ENCODE measurements at regions not wholly inside any gene's neighbourhood (a gene's known extent, or its start where the extent isn't known, plus 50 kb on each side); places are given as distances from the start of the nearest gene placed in this dataset.

DNA sequence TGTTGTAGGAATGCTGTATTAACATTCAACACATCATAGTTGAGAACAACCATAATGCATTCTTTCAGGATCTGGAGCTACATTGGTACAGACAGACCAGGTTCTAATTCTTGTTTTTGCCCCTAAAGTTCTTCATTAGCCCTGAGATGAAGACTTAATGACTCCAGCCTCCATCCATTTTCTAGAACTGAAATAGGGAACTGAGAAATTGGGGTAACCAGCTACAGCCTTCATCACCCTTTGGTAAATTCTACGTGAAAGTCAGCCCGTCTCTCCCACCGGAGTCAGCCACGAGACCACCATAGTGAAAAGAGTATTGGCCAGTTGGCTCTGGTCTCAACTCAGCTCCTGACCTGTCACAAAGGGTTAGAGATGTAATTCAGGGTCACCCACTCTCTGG, 164.0 kb downstream of the NUAK1 start:
- no peak overlapping the region for H3K4me3 ChIP-seq (ENCODE audit: low read length)
- TF ChIP-seq, protein P1, sequence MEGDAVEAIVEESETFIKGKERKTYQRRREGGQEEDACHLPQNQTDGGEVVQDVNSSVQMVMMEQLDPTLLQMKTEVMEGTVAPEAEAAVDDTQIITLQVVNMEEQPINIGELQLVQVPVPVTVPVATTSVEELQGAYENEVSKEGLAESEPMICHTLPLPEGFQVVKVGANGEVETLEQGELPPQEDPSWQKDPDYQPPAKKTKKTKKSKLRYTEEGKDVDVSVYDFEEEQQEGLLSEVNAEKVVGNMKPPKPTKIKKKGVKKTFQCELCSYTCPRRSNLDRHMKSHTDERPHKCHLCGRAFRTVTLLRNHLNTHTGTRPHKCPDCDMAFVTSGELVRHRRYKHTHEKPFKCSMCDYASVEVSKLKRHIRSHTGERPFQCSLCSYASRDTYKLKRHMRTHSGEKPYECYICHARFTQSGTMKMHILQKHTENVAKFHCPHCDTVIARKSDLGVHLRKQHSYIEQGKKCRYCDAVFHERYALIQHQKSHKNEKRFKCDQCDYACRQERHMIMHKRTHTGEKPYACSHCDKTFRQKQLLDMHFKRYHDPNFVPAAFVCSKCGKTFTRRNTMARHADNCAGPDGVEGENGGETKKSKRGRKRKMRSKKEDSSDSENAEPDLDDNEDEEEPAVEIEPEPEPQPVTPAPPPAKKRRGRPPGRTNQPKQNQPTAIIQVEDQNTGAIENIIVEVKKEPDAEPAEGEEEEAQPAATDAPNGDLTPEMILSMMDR (conservative IDR thresholded peaks at IDR 0.05; ENCODE audit: low read length), result no peak
- no peak for DNase-seq (ENCODE audit: low read depth)

DNA sequence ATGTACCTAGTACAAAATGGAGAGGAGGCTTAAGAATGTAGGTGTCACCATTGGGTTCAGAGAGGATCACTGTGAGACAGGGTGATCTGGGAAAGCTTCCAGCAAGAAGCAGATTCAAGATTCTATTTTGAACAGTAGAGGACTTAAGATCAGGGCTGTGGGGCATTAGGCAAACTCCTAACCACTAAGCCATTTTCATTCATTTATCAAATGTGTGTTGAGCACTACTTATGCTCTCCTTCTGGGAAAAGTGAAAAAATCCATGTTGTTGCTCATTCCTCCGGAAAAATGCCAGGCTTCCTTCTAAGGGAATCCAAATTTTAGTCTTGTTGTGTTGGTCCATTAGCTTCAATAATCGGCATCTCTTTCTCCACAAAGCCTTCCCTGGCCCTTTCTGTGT, 163.4 kb downstream of the NUAK1 start:
- H3K4me3 ChIP-seq (ENCODE audit: low read length), result no peak overlapping the region
- TF ChIP-seq, protein P1 (conservative IDR thresholded peaks at IDR 0.05; ENCODE audit: low read length), result no peak
- no peak for DNase-seq (ENCODE audit: low read depth)

DNA sequence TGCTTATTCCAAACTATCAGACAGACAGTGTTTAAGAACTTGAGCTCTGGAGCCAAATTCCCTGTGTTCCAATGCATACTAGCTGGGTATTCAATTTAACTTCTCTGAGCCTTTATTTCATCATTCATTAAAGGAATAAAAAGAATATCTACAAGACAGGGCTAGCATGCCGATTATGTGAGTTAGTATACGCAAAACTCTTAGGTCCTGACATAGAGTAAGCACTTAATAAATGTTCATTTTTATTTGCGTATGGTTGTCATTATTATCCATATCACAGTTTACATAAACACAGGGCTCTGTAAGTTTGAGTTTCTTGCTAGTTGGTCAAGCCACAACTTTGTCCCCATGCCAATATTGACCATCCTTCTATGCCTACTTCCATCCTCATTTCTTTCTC, 161.5 kb downstream of the NUAK1 start:
- no peak for DNase-seq (ENCODE audit: low read depth)
- H3K4me3 ChIP-seq (ENCODE audit: low read length), result no peak overlapping the region
- TF ChIP-seq, protein P1 (conservative IDR thresholded peaks at IDR 0.05; ENCODE audit: low read length), result no peak

DNA sequence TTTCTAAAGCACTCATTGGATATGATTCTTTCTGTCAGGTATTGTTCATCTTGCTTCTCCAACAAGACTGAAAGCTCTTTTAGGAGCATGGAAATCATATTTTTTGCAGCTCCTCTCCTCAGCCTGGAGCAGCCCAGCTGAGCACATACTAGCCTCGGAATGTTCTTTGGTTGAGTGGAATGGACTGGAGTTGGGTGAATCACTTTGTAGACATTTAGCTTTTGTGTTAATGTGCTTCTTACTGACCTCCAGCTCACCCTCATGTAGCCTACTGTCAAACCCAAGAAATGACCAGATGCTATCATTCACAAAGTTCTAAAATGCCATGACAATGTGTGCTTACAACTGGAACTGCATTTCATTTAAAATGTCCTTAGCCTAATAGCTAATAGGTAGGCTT, 161.1 kb downstream of the NUAK1 start:
- TF ChIP-seq, protein P1 (conservative IDR thresholded peaks at IDR 0.05; ENCODE audit: low read length), result no peak
- peak; percentile 93 for DNase-seq (ENCODE audit: low read depth)
- H3K4me3 ChIP-seq (ENCODE audit: low read length), result no peak overlapping the region

DNA sequence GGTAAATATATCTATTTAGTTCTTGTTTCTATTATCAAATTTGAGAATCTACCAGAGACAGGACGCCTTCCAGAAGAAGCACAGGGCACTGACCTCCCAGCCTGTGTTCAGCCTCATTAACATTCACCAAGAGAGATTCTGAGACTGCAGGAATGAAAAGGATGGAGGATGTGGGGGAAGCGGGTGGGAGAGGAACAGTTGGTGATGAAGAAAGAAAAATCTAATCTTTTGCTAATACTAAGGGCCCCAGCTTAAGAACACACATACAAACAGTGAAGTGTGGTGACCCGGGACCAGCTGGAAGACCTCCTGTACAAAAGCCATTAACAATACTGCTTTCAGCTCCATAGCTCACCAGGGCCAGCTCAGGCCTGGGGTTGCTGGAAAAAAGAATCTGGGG, 160.5 kb downstream of the NUAK1 start:
- no peak overlapping the region for H3K4me3 ChIP-seq (ENCODE audit: low read length)
- DNase-seq (ENCODE audit: low read depth), result no peak
- TF ChIP-seq, protein P1 (conservative IDR thresholded peaks at IDR 0.05; ENCODE audit: low read length), result no peak

DNA sequence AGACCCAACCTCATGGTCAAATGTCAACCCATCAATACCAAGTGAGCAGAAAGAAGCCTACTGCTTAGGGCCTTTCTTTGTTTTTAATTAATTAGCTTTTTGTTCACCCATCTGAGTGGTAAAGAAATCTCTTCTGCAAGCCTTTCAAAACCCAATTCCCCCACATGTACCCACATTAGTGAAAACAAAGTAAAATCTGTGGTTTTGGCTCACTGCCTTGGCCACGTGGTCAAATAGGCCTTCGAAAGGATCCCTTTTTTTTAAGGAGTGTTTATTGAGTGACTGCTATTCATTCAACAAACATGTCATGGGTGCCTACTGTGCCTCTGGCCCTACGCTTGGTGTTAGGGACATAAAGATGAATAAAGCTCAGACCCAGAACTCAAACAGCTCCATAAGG, 160.1 kb downstream of the NUAK1 start:
- peak; percentile 68 for DNase-seq (ENCODE audit: low read depth)
- no peak overlapping the region for H3K4me3 ChIP-seq (ENCODE audit: low read length)
- TF ChIP-seq, protein P1 (conservative IDR thresholded peaks at IDR 0.05; ENCODE audit: low read length), result no peak

DNA sequence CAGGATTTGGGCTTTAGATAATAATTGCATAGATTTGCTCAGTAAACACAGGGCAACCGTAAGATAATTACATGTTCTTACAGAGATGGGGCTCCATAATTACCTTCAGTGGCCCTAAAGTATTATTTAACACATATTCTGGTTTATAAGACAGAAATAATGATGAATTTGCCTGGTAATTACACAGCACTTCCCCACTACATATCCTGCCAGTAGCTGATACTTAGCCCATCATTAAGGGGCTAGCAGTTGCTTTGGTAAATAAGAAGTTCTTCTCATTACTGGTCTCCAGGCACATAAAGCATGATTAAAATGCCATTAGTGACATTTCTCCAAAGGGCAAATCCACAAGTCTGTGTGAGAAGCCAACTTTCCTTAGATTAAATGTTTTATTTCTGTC, 158.7 kb downstream of the NUAK1 start:
- H3K4me3 ChIP-seq (ENCODE audit: low read length), result no peak overlapping the region
- no peak for DNase-seq (ENCODE audit: low read depth)
- TF ChIP-seq, protein P1 (conservative IDR thresholded peaks at IDR 0.05; ENCODE audit: low read length), result no peak

Data from AG10803 (cell line).